GM18517 (cell line): ENCODE measurements at regions not wholly inside any gene's neighbourhood (a gene's known extent, or its start where the extent isn't known, plus 50 kb on each side); places are given as distances from the start of the nearest gene placed in this dataset.

Experiments
- ATAC-seq: cut with Tn5 transposase; IDR thresholded peaks from one replicate; pipeline ENCODE4 v1.9.1; 2021; ENCODE audit warnings: mild to moderate bottlenecking, moderate library complexity; ENCODE audit not compliant: unreplicated experiment

DNA sequence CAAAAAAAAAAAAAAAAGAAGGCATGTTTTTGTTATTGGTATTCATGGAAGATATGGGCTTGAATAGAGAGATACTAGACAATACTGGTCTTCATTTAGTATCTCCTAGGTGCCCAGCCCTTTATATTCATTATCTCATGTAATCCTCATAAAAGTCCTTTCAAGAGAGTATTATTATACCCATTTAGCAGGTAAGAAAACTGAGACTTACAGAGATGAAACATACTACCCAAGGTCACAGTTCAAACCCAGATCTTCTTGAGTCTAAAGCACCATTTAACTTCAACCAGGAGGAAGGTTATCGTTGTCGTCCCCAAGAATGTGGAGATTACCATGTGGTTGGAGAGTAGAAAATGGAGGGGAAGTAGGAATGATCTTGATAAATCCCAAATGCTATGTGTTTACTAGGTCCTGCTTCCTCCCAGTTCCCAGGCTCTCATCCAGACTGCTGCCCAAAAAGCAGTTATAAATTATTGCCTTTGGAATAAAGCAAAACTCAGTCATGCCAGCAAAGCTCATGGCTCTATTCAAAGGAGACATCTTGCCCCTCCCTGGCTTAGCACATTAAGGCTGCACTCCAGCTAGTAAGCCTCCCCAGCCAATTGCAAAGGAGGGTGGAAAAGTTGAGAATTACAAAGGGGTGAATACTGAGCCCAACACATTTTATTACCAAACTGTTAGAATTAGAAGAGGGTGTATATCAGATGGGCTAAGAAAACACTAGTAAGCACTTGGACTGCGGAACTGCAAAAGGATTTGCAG lies 163.9 kb downstream of the PIK3R1 start:
- ATAC-seq, result no peak

- no peak for ATAC-seq
Observed at GRCh38 chr5:68380078-68380477, 164.5 kb downstream of the PIK3R1 start.

GRCh38 chr5:68381060-68381459 lies 165.5 kb downstream of the PIK3R1 start:
- no peak for ATAC-seq

- ATAC-seq, result no peak
Observed at GRCh38 chr5:68381909-68382308, 166.4 kb downstream of the PIK3R1 start.

- no peak for ATAC-seq
Observed at GRCh38 chr5:68382640-68383039, 167.1 kb downstream of the PIK3R1 start.

GRCh38 chr5:68383888-68384310 lies 168.3 kb downstream of the PIK3R1 start:
- ATAC-seq, result no peak

- no peak for ATAC-seq
Observed at GRCh38 chr5:68384936-68385594, 169.5 kb downstream of the PIK3R1 start.

DNA sequence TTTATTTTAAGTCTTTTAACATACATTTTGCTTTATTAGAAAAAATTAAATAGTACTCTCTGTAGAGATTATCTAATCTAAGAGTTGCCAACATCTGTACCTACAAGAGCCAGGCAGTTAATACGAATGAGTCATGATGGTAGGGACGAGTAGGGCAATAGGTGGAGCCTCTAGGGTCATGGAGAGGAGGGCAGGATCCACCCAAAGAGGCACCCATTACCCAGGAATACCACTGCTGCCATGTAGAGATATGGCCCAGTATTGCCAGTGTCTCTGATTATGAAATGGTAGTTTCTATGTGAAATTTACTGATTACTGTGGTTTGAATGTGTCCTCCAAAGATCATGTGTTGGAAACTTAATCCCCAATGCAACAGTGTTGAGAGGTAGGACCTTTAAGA lies 170.4 kb downstream of the PIK3R1 start:
- no peak for ATAC-seq

- ATAC-seq, result no peak
Observed at GRCh38 chr5:68387074-68387796, 171.7 kb downstream of the PIK3R1 start.

DNA sequence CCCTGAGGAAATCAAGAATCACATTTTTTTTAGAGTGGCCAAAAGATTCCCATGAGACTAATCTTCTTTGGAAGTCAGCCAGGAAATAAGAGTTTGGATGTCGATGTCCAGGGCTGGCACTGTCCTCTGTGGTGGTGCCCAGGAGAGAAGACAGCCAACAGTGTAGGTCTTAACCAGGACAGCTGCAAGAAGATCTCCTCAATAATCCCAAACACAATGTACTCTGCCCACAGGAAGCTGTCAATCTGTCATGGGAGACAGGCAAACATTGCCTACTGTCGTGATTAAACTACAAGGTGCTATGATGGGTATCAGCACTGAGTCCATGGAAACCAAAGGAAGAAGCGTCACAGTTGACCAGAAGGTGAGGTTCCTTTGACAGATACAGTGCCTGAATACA lies 174.1 kb downstream of the PIK3R1 start:
- no peak for ATAC-seq

- ATAC-seq, result no peak
Observed at GRCh38 chr5:68392617-68393016, 177.1 kb downstream of the PIK3R1 start.

DNA sequence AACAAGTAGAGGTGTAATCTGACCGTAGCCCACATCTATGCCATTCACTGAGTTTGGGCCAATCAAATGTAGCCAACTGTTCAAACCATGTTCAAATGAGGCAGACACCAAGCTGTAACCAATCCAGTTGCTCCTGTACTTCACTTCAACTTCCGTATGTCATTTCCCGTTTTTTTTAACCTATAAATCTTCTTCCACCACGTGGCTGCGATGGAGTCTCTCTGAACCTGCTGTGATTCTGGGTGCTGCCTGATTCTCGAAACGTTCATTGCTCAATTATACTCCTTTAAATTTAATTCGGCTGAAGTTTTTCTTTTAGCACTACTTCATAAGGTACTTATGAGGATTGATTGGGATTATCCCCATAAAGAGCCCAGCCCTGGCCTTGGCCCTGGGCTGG lies 179.7 kb downstream of the PIK3R1 start:
- no peak for ATAC-seq

DNA sequence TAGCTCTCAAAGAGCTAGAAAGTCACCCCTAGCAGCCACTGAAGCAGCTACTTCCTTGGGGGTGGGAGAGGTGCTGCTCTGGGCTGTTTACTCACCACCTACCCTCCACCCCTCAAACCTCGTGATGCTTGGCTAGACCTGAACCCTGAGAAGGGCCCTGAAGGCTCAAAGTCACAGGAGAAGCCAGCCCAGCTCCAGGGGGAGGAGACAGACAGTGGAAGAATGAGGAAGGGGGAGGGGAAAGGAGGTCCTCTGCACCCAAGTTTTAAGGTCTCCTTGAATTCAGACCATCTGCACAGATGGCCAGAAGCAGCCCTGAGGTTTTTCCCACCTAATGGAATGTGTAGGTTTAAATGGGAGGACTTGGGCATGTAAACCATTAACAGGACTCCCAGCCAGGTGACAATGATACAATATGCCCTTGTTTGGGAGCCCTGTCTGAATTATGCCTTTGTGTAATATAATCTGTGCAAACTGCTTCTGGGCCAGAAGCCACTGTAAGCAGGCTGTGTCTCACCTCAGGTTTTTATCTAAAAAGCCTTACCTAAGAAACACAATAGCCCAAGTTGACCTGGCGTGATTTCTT lies 180.5 kb downstream of the PIK3R1 start:
- ATAC-seq, result no peak

DNA sequence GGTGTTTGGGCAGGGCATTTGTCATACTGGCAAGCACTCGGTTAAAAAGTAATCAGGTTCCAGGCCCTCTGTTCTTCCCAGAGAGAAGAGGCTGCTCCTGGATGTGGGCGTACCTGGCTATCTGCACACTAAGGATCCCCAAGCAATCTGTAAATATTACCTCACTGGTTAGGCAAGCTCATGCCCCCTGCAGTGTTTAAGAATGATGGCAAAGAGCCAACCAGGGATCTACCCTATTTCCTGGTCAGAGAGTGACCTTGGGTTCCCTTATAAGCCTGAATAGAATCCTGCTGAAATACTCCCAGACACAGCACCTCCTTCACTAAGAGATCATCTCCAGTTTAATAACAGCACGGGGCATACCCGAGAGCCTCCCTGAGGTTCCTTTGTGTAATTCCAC lies 181.2 kb downstream of the PIK3R1 start:
- no peak for ATAC-seq

DNA sequence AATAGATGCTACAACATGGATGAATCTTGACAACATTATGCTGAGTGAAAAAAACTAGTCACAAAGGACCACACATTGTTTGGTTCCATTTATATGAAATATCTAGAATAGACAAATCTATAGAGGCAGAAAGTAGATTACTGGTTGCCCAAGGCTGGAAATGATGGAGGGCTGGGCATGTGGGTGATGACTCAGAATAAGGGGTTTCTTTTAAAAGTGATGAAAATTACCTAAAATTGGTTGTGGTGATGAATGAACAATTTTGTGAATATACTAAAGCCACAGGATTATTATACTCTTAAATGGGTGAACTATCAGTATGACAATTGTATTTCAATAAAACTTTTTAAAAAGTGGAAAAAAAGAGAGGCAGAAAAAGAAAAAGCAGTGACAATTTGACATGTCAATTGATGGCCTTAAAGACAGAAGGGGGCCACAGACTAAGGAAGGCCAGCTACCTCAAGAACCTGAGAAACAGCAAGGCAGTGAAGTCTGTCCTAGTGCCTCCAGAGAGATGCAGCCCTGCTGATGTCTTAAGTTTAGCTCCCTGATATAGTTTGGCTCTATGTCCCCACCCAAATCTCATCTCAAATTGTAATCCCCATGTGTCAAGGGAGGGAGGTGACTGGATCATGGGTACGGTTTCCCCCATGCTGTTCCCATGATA lies 182.7 kb downstream of the PIK3R1 start:
- no peak for ATAC-seq

DNA sequence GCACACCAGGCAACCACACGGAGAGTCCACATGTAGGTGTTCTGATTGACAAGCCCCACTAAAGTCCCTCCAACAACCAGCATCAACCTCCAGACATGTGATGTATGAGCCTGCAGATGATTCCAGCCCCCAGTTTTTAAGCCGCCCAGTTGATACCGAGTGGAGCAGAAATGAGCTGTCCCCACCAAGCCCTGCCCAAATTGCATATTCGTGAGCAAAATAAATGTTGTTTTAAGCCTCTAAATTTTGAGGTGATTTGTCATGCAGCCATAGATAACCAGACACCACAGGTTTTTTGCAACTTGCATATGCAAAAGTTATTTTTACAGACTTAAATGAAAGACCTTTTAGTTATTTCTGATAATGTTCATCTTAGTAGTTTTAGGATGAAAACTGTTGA lies 187.7 kb downstream of the PIK3R1 start:
- no peak for ATAC-seq

GRCh38 chr5:68404246-68404645 lies 188.7 kb downstream of the PIK3R1 start:
- no peak for ATAC-seq

DNA sequence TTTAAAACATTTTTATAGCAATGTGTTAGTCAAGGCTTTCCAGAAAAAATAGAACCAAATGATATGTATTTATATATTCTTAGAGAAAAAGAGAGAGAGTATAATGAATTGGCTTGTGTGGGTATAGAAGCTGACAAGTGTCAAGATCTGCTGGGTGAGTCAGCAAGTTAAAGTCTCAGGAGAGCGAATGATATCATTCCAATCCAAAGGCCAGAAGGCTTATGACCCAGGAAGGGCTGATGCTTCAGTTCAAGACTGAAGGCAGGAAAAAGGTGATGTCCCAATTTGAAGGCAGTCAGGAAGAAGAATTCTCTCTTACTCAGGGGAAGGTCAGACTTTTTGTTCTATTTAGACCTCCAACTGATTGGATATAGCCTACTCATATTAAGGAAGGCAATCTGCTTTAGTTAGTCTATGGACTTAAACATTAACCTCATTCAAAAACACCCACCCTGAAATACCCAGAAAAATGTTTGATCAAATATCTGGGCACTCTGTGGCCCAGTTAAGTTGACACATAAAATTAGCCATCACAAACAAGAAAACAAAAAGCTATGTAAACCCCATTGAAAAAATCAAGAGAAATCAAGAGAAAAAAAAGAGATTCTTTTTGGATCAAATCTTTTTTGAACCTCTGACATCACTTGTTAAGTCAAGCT lies 189.6 kb downstream of the PIK3R1 start:
- ATAC-seq, result no peak

DNA sequence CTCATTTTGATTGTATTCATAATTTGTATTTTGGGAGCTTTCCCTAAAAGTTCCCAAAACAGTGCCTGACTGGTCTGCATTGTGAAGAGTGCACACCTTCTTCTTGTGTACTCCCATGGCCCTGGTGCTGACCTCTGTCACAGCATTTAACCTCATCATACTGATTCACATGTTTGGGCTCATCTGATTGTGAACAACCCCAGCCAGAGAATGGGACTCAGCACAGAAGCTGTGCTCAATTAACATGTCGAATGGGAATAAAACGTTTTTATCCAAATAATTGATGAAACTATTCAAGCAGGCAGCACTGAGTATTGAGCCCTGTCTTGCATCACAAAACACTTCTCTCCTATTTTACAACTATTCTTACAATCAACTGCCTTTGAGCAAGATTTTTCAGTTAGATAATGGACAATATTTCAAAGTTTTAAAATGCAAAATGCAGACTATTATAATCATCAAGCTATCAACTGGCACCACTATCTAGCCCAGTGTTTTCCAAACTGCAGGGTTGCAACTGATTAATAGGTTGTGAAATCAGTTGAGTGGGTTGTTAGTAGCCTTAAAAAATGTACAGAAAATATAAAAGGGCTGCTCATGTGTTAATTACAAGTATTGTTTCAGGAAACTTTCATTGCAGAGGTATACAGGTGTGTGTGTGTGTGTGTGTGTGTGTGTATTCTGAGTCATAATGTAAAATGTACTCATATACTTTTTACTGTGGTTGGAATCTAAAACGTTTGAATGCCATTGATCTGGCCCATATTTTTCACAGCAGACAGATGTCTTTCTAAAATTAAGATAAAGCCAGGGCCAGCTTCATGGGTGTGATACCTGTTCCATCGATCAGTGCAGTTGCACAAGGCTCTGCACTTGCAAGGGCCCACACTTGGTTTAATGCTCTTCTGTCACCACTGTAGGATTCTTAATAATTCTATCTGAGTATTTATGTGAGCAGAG lies 190.5 kb downstream of the PIK3R1 start:
- peak; percentile 22 for ATAC-seq
